H1 (cell line): ENCODE measurements at regions not wholly inside any gene's neighbourhood (a gene's known extent, or its start where the extent isn't known, plus 50 kb on each side); places are given as distances from the start of the nearest gene placed in this dataset.

Source experiments
- CTCF ChIA-PET: fragments of 300-600 bp; sonication (Branson Sonifier 250); formaldehyde crosslinking; loops from one replicate; lab custom pipeline; 2021; ENCODE audit not compliant: partially characterized antibody; lab: Charles Lee
- POLR2A ChIA-PET: fragments of 300-600 bp; sonication (Branson Sonifier 250); formaldehyde crosslinking; loops from one replicate; lab custom pipeline; 2021; ENCODE audit warnings: inconsistent platforms; ENCODE audit not compliant: partially characterized antibody; lab: Charles Lee
- DNase-seq, 2 experiments: peaks; one replicate each; pipeline versions ENCODE4 v3.0.0 to v3.0.0-alpha.2; 2010 to 2022; ENCODE audit warnings: low spot score in 2 of 2, low read depth in 1 of 2, mixed read lengths in 1 of 2
- FAIRE-seq: peaks from 2 replicates; lab custom pipeline; 2011; peaks lifted over from hg19 to GRCh38; lab: Jason Lieb, UNC
- H2AFZ ChIP-seq: 2 replicates; pipeline ENCODE4 v1.8.1; 2012; ENCODE audit warnings: low read length, inconsistent platforms
- H2AK5ac ChIP-seq: 2 replicates; pipeline ENCODE4 v1.6.1; 2013; ENCODE audit warnings: low read depth, low read length
- H2BK120ac ChIP-seq: replicated peaks from 2 replicates; pipeline ENCODE3; 2013; ENCODE audit warnings: low read depth, low read length, inconsistent platforms
- H2BK12ac ChIP-seq: 2 replicates; pipeline ENCODE4 v1.6.1; 2013; ENCODE audit warnings: low read depth, low read length
- H2BK15ac ChIP-seq: 2 replicates; pipeline ENCODE4 v1.6.1; 2013; ENCODE audit warnings: low read length
- H2BK20ac ChIP-seq: 2 replicates; pipeline ENCODE4 v1.6.1; 2013; ENCODE audit warnings: low read length
- H2BK5ac ChIP-seq: 2 replicates; pipeline ENCODE4 v1.6.1; 2013; ENCODE audit warnings: low read depth, low read length
- H3K14ac ChIP-seq: 2 replicates; pipeline ENCODE4 v1.6.1; 2013; ENCODE audit warnings: inconsistent platforms; ENCODE audit not compliant: insufficient read length
- H3K18ac ChIP-seq: 2 replicates; pipeline ENCODE4 v1.6.1; 2013; ENCODE audit warnings: low read length; ENCODE audit errors: extremely low read depth
- H3K23ac ChIP-seq: 2 replicates; pipeline ENCODE4 v1.6.1; 2013; ENCODE audit warnings: inconsistent platforms; ENCODE audit not compliant: insufficient read length
- H3K23me2 ChIP-seq: 2 replicates; pipeline ENCODE4 v1.6.1; 2013; ENCODE audit warnings: low read depth, low read length
- H3K27ac ChIP-seq: 2 replicates; pipeline ENCODE4 v1.6.1; 2011; ENCODE audit warnings: low read depth, low read length, inconsistent platforms
- H3K27me3 ChIP-seq, 4 experiments: replicated peaks in 1 of 4; 1 replicate in 1 of 4; 2 replicates in 3 of 4; pipeline versions ENCODE4 v1.6.1 to v1.8.1; 2011 to 2013; ENCODE audit warnings: low read length in 3 of 4, mild to moderate bottlenecking in 3 of 4, inconsistent platforms in 2 of 4, mixed read lengths in 2 of 4, moderate library complexity in 1 of 4; ENCODE audit not compliant: control insufficient read depth in 3 of 4, insufficient read depth in 3 of 4; ENCODE audit errors: extremely low read depth in 1 of 4
- H3K36me3 ChIP-seq, 4 experiments: 2 replicates each; pipeline versions ENCODE4 v1.6.1 to v1.8.1; 2011 to 2013; ENCODE audit warnings: mild to moderate bottlenecking in 4 of 4, low read length in 3 of 4, moderate library complexity in 2 of 4, control low read depth in 1 of 4, inconsistent platforms in 1 of 4; ENCODE audit not compliant: insufficient read depth in 4 of 4, control insufficient read depth in 2 of 4
- H3K4ac ChIP-seq: replicated peaks from 2 replicates; pipeline ENCODE3; 2013; ENCODE audit warnings: low read length, low read depth, mixed read lengths, inconsistent platforms; ENCODE audit not compliant: insufficient read length
- H3K4me1 ChIP-seq, 4 experiments: replicated peaks in 1 of 4; 1 replicate in 1 of 4; 2 replicates in 3 of 4; pipeline versions ENCODE4 v1.6.1 to v1.8.1; 2011 to 2013; ENCODE audit warnings: low read length in 3 of 4, inconsistent platforms in 2 of 4, mixed read lengths in 1 of 4; ENCODE audit not compliant: insufficient read depth in 4 of 4, control insufficient read depth in 3 of 4
- H3K4me2 ChIP-seq, 2 experiments: 2 replicates each; pipeline versions ENCODE4 v1.6.1 to v1.8.1; 2011 to 2013; ENCODE audit warnings: low read depth in 2 of 2, low read length in 2 of 2, control low read depth in 1 of 2, inconsistent platforms in 1 of 2, mild to moderate bottlenecking in 1 of 2; ENCODE audit not compliant: insufficient read depth in 1 of 2
- H3K4me3 ChIP-seq, 4 experiments: fragments of 200-600, 300-600 bp in 1 of 4; sonication (generic), shearing (Covaris generic), sonication (Bioruptor Twin) in 1 of 4; 2 replicates each; pipeline versions ENCODE4 v1.5.1 to v1.8.1; 2011 to 2016; ENCODE audit warnings: low read length in 4 of 4, low read depth in 3 of 4, control low read depth in 2 of 4, inconsistent platforms in 2 of 4, mild to moderate bottlenecking in 2 of 4, mixed read lengths in 1 of 4, moderate library complexity in 1 of 4; ENCODE audit not compliant: insufficient read depth in 2 of 4; ENCODE audit errors: extremely low read depth in 1 of 4
- H3K56ac ChIP-seq: replicated peaks from 2 replicates; pipeline ENCODE3; 2013; ENCODE audit warnings: low read depth, mild to moderate bottlenecking, mixed read lengths, low read length, inconsistent platforms; ENCODE audit not compliant: insufficient read length
- H3K79me1 ChIP-seq: 2 replicates; pipeline ENCODE4 v1.6.1; 2013; ENCODE audit warnings: low read depth, low read length, control low read depth
- H3K79me2 ChIP-seq, 2 experiments: 2 replicates each; pipeline versions ENCODE4 v1.6.1 to v1.8.1; 2012 to 2013; ENCODE audit warnings: low read length in 2 of 2, mild to moderate bottlenecking in 2 of 2, inconsistent platforms in 1 of 2; ENCODE audit not compliant: insufficient read depth in 2 of 2, control insufficient read depth in 1 of 2
- H3K9ac ChIP-seq, 4 experiments: replicated peaks in 1 of 4; 1 replicate in 1 of 4; 2 replicates in 3 of 4; pipeline versions ENCODE4 v1.6.1 to v1.8.1; 2011 to 2013; ENCODE audit warnings: low read depth in 3 of 4, low read length in 3 of 4, control low read depth in 2 of 4, mild to moderate bottlenecking in 2 of 4, moderate library complexity in 2 of 4, inconsistent platforms in 1 of 4; ENCODE audit errors: extremely low read depth in 1 of 4
- H3K9me3 ChIP-seq, 2 experiments: 2 replicates each; pipeline versions ENCODE4 v1.6.1 to v1.8.1; 2012 to 2013; ENCODE audit warnings: mild to moderate bottlenecking in 2 of 2, moderate library complexity in 2 of 2, control low read depth in 1 of 2, inconsistent platforms in 1 of 2, low read depth in 1 of 2, low read length in 1 of 2, mixed read lengths in 1 of 2; ENCODE audit not compliant: insufficient read depth in 2 of 2
- H4K20me1 ChIP-seq, 2 experiments: replicated peaks in 1 of 2; 2 replicates each; pipeline versions ENCODE3 to v1.8.1; 2011 to 2013; ENCODE audit warnings: inconsistent platforms in 2 of 2, low read length in 2 of 2, mild to moderate bottlenecking in 1 of 2; ENCODE audit not compliant: insufficient read depth in 2 of 2, control insufficient read depth in 1 of 2
- H4K5ac ChIP-seq: 2 replicates; pipeline ENCODE4 v1.6.1; 2013; ENCODE audit warnings: low read length, low read depth, mixed read lengths, inconsistent platforms; ENCODE audit not compliant: insufficient read length
- H4K8ac ChIP-seq: 2 replicates; pipeline ENCODE4 v1.8.0; 2013; ENCODE audit warnings: mild to moderate bottlenecking, moderate library complexity, low read length, inconsistent platforms; ENCODE audit not compliant: insufficient read depth; ENCODE audit errors: extremely low read depth
- H4K91ac ChIP-seq: replicated peaks from 2 replicates; pipeline ENCODE3; 2013; ENCODE audit warnings: low read length, mixed read lengths, inconsistent platforms; ENCODE audit not compliant: insufficient read length
- ASH2L ChIP-seq: fragments of 200-600, 300-600 bp; sonication (generic); IDR thresholded peaks from one replicate; pipeline ENCODE4 v1.7.1; 2017; ENCODE audit warnings: low read length
- RNF2 ChIP-seq: fragments of 200-900, 300-1000 bp; sonication (generic); IDR thresholded peaks from 2 replicates; pipeline ENCODE4 v1.7.1; 2016; ENCODE audit warnings: borderline replicate concordance, low read depth, mild to moderate bottlenecking, antibody characterized with exemption, low read length; ENCODE audit not compliant: poor library complexity, severe bottlenecking; ENCODE audit errors: missing control alignments
- SP1 ChIP-seq: IDR thresholded peaks from 2 replicates; pipeline ENCODE4 v1.6.1; 2011; ENCODE audit warnings: low read depth, low read length
- TAF1 ChIP-seq: IDR thresholded peaks from 2 replicates; pipeline ENCODE4 v1.6.1; 2011; ENCODE audit warnings: mild to moderate bottlenecking, low read depth, low read length
- TAF7 ChIP-seq: optimal IDR thresholded peaks from 2 replicates; pipeline ENCODE3; 2011; ENCODE audit warnings: low read depth, mild to moderate bottlenecking, inconsistent platforms, low read length, moderate library complexity, borderline replicate concordance
- YY1 ChIP-seq: IDR thresholded peaks from 2 replicates; pipeline ENCODE4 v1.6.1; 2011; ENCODE audit warnings: low read depth, mild to moderate bottlenecking, low read length
- WGBS, 2 experiments: shearing (Covaris generic) in 1 of 2; methylation state at CpG; one replicate each; pipeline versions ENCODE4 v1.1.6 to v1.1.7; 2013 to 2015; ENCODE audit warnings: low lambda C conversion rate in 2 of 2, mixed read lengths in 2 of 2, inconsistent platforms in 1 of 2, low coverage in 1 of 2, missing lambda C conversion rate in 1 of 2; ENCODE audit not compliant: insufficient replicate concordance in 2 of 2, insufficient coverage in 1 of 2, insufficient read length in 1 of 2; ENCODE audit errors: extremely low coverage in 1 of 2, missing lambda C conversion rate in 1 of 2; 5-methylcytosine and 5-hydroxymethylcytosine counted together
- TF ChIP-seq, protein P1 (sequence below): IDR thresholded peaks from 2 replicates; pipeline ENCODE4 v1.6.1; 2011; ENCODE audit warnings: low read depth, mild to moderate bottlenecking, low read length; ENCODE audit not compliant: insufficient read depth

GRCh38 chr6:20318851-20319387 is 82.8 kb upstream of the E2F3 start:
- no peak overlapping the region for H2BK12ac ChIP-seq
- no peaks in the 10 kb centered on the region for H3K36me3 ChIP-seq
- H4K91ac ChIP-seq = no peak overlapping the region
- no peak overlapping the region for H3K14ac ChIP-seq
- TF ChIP-seq TAF1 = no peak
- TF ChIP-seq, protein P1, sequence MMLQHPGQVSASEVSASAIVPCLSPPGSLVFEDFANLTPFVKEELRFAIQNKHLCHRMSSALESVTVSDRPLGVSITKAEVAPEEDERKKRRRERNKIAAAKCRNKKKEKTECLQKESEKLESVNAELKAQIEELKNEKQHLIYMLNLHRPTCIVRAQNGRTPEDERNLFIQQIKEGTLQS = no peak
- no peak for TF ChIP-seq SP1
- TF ChIP-seq TAF7 = no peak
- TF ChIP-seq RNF2 = no peak
- no peak for TF ChIP-seq ASH2L
- no peak for TF ChIP-seq YY1
- H3K79me2 ChIP-seq = no peaks in the 10 kb centered on the region
- H3K56ac ChIP-seq = no peak overlapping the region
- POLR2A ChIA-PET = interaction anchor here (0.6 kb wide), 1 partner anchor 70 kb away, joined by 4 read pairs; no protein-coding TSS in a partner anchor
- no peaks in the 10 kb centered on the region for H3K27me3 ChIP-seq
- WGBS, 2 experiments = 94% methylated on average over 37 of the region's 37 CpGs; no CpG with 5 or more reads in 1 of the 2 experiments
- no peaks in the 10 kb centered on the region for H3K23me2 ChIP-seq
- H3K18ac ChIP-seq = no peak overlapping the region
- no peak overlapping the region for H3K23ac ChIP-seq
- no peak overlapping the region for H2BK20ac ChIP-seq
- no peak overlapping the region for H2AK5ac ChIP-seq
- H4K8ac ChIP-seq = no peak overlapping the region
- H4K20me1 ChIP-seq = no peaks in the 10 kb centered on the region
- H3K4me2 ChIP-seq = no peak overlapping the region
- no peak for DNase-seq
- H3K9me3 ChIP-seq = peaks cover 0 to 5% of the 10 kb centered on the region in 2 experiments; a peak in 1 of 4 replicates
- H3K4ac ChIP-seq = no peak overlapping the region
- no peaks in the 10 kb centered on the region for H3K4me1 ChIP-seq
- H2BK5ac ChIP-seq = no peak overlapping the region
- no peak overlapping the region for H3K27ac ChIP-seq
- no peak overlapping the region for H2BK15ac ChIP-seq
- H3K4me3 ChIP-seq = no peak overlapping the region
- CTCF ChIA-PET = interaction anchor here (1.1 to 1.5 kb wide), 3 partner anchors 13 to 208 kb away, joined by 3 to 4 read pairs (median 3); no protein-coding TSS in a partner anchor
- no peak overlapping the region for H2AFZ ChIP-seq
- no peak overlapping the region for H2BK120ac ChIP-seq
- H3K9ac ChIP-seq = no peak overlapping the region
- no peak overlapping the region for H4K5ac ChIP-seq
- H3K79me1 ChIP-seq = no peaks in the 10 kb centered on the region
- no peak for FAIRE-seq
